ENCODE measurements at regions not wholly inside any gene's neighbourhood (a gene's known extent, or its start where the extent isn't known, plus 50 kb on each side); places are given as distances from the start of the nearest gene placed in this dataset.

GRCh38 chr5:123907349-123907748, 395.4 kb downstream of the CSNK1G3 start:
- Histone ChIP-seq H3K9ac (ENCODE audit: insufficient read depth in 1 of 2, low read depth in 2 of 2, low read length in 2 of 2) (no peak overlapping the region), H4K20me1 (replicated peaks; ENCODE audit: control insufficient read depth, insufficient read depth, low read length) (no peaks in the 10 kb centered on the region), H3K4me1 (replicated peaks in 1 of 2; ENCODE audit: control insufficient read depth in 2 of 2, insufficient read depth in 2 of 2, low read length in 2 of 2) (no peaks in the 10 kb centered on the region), H3K79me2 (ENCODE audit: control insufficient read depth, insufficient read depth, low read length) (no peaks in the 10 kb centered on the region), H3K4me3 (no peak overlapping the region), H2AFZ (ENCODE audit: low read depth, low read length) (no peak overlapping the region), H3K36me3 (ENCODE audit: control insufficient read depth, insufficient read depth, low read length) (no peaks in the 10 kb centered on the region), H3K27me3 (ENCODE audit: control insufficient read depth in 2 of 2, insufficient read depth in 2 of 2, low read length in 2 of 2) (no peaks in the 10 kb centered on the region), H3K27ac (ENCODE audit: extremely low read depth, low read depth, low read length) (no peak overlapping the region), H3K4me2 (ENCODE audit: insufficient read depth, low read length) (no peak overlapping the region), H3K9me3 (replicated peaks; ENCODE audit: control insufficient read depth, insufficient read depth, low read depth, low read length) (no peaks in the 10 kb centered on the region), H3K9me1 (ENCODE audit: control insufficient read depth, insufficient read depth, low read length) (no peaks in the 10 kb centered on the region)
- 0% methylated on average over 3 of the region's 3 CpGs for WGBS (ENCODE audit: insufficient coverage, low coverage, missing lambda C conversion rate)
- in situ Hi-C loops (cut with MboI) (no loop called here), intact Hi-C loops (cut with micrococcal nuclease) (no loop called here)
- ATAC-seq: no peak
- POLR2A ChIA-PET: no interaction called here
- no peak for DNase-seq (ENCODE audit: extremely low read depth in 1 of 4, low spot score in 3 of 4)
- BruUV-seq (replicated peaks): no TSS peak
- FAIRE-seq: no peak
- CTCF ChIA-PET (ENCODE audit: low intra/inter-chr PET ratio): no interaction called here
- TF ChIP-seq USF1 (CRISPR knock-in tag; IDR thresholded peaks at IDR 0.05) (no peak), E2F6 (IDR thresholded peaks at IDR 0.05; ENCODE audit: borderline replicate concordance in 1 of 2, extremely low read depth in 1 of 2, insufficient read depth in 1 of 2, insufficient read length in 1 of 2, low read depth in 1 of 2, low read length in 1 of 2, poor library complexity in 1 of 2, severe bottlenecking in 1 of 2) (no peak), MAFG (tag; conservative IDR thresholded peaks at IDR 0.05) (no peak), MLX (CRISPR knock-in tag; conservative IDR thresholded peaks at IDR 0.05) (no peak), ZBTB1 (CRISPR knock-in tag; IDR thresholded peaks at IDR 0.05; ENCODE audit: borderline replicate concordance, low read depth) (no peak), ZBTB2 (IDR thresholded peaks at IDR 0.05) (no peak), MEF2A (IDR thresholded peaks at IDR 0.05; ENCODE audit: control insufficient read depth, low read depth, low read length) (no peak), VEZF1 (CRISPR knock-in tag; IDR thresholded peaks at IDR 0.05) (no peak), HNRNPLL (IDR thresholded peaks at IDR 0.05; ENCODE audit: low read depth, low read length, poor library complexity, severe bottlenecking) (no peak), ZNF699 (CRISPR knock-in tag; IDR thresholded peaks at IDR 0.05; ENCODE audit: insufficient replicate concordance) (no peak), ATF1 (CRISPR knock-in tag; IDR thresholded peaks at IDR 0.05) (no peak), ATF1 (tag; IDR thresholded peaks at IDR 0.05) (no peak), MYBL2 (IDR thresholded peaks at IDR 0.05; ENCODE audit: low read depth) (no peak), MYBL2 (CRISPR knock-in tag; IDR thresholded peaks at IDR 0.05; ENCODE audit: borderline replicate concordance) (no peak), BRF1 (IDR thresholded peaks at IDR 0.05; ENCODE audit: borderline replicate concordance, extremely low read depth, insufficient read length) (no peak), RBM22 (IDR thresholded peaks at IDR 0.05; ENCODE audit: low read depth, low read length, poor library complexity, severe bottlenecking) (no peak), HLTF (IDR thresholded peaks at IDR 0.05) (no peak), YBX1 (IDR thresholded peaks at IDR 0.05) (no peak), NELFE (IDR thresholded peaks at IDR 0.05; ENCODE audit: insufficient read depth, insufficient read length) (no peak)

All from K562 (cell line).